ENCODE measurements at regions not wholly inside any gene's neighbourhood (a gene's known extent, or its start where the extent isn't known, plus 50 kb on each side); places are given as distances from the start of the nearest gene placed in this dataset.

DNA sequence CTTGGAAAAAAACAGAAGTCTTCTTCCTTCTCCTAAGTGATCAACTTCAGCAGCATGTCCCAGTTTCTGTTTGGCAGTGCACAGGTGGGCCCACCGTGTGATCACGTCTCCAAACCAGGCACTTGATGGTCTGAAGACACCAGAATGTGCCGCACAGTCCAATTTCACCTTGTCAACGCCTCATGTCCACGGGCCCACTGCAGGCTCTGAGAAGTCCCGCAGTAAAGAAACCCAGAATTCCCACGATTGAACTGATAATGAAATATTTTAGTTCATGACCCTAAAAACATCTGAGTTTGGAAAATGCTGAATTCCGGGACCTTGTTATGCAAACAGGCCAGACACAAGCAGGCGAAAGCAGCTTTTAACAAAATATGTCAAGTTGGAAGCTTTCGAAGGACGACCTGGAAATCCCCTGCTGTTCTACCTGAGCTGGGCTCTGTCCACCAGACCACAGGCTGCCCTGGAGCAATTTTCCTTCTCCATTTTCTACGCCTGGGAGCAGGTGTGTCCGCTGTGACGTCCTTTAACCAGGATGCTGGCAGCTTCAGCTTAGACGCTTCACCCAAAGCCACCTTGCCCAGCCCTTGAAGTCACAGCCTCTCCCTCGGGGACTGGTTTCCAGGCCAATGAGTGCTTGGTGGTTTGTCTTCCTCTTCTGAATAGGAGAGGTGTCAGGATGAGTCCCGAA is 167.8 kb upstream of the IQSEC1 start:
- 78 to 92% (median 83%) methylated on average over 17 of the region's 17 CpGs for WGBS, 5 donors
- no peak overlapping the region for H3K4me3 ChIP-seq
- H3K36me3 ChIP-seq, result no peaks in the 10 kb centered on the region
- no peaks in the 10 kb centered on the region for H3K4me1 ChIP-seq
- DNase-seq, result no peak
- intact Hi-C loops (cut with DNase I; ENCODE audit: low total_unique reads), result no loop called here
- H3K9me3 ChIP-seq, result no peaks in the 10 kb centered on the region
- H3K27ac ChIP-seq, result no peak overlapping the region
- TF ChIP-seq EP300 (IDR thresholded peaks at IDR 0.05) (no peak), POLR2A (IDR thresholded peaks at IDR 0.05) (no peak), POLR2AphosphoS5 (IDR thresholded peaks at IDR 0.05) (no peak)
- TF ChIP-seq, protein P1, sequence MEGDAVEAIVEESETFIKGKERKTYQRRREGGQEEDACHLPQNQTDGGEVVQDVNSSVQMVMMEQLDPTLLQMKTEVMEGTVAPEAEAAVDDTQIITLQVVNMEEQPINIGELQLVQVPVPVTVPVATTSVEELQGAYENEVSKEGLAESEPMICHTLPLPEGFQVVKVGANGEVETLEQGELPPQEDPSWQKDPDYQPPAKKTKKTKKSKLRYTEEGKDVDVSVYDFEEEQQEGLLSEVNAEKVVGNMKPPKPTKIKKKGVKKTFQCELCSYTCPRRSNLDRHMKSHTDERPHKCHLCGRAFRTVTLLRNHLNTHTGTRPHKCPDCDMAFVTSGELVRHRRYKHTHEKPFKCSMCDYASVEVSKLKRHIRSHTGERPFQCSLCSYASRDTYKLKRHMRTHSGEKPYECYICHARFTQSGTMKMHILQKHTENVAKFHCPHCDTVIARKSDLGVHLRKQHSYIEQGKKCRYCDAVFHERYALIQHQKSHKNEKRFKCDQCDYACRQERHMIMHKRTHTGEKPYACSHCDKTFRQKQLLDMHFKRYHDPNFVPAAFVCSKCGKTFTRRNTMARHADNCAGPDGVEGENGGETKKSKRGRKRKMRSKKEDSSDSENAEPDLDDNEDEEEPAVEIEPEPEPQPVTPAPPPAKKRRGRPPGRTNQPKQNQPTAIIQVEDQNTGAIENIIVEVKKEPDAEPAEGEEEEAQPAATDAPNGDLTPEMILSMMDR (IDR thresholded peaks at IDR 0.05), result no peak
- peaks cover 0 to 13% (median under 1%) of the 10 kb centered on the region in 3 donors for H3K27me3 ChIP-seq

DNA sequence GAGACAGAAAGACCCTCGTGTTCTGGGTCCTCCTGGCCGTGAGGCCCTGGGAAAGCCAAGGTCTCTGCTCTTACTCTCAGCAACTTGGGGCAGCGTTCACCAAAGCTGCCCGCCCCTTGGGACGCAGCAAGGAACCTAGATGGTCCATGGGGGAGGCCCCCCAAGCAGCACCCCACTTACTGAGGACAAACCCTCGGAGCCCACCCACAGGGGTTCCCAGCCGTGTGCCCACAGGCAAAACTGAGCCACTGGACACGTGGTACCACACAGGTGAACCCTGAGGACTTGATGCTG is 166.2 kb upstream of the IQSEC1 start:
- Histone ChIP-seq H3K27me3 (peaks cover 0 to 30% (median 17%) of the 10 kb centered on the region in 3 donors), H3K4me1 (peaks cover 0 to 9% (median 2%) of the 10 kb centered on the region in 4 donors), H3K36me3 (no peaks in the 10 kb centered on the region), H3K9me3 (no peaks in the 10 kb centered on the region), H3K4me3 (no peak overlapping the region), H3K27ac (no peak overlapping the region)
- intact Hi-C loops (cut with DNase I; ENCODE audit: low total_unique reads), result no loop called here
- no peak for DNase-seq
- 63 to 86% (median 79%) methylated on average over 5 to 8 of the region's 8 CpGs for WGBS, 5 donors
- TF ChIP-seq, protein P1 (IDR thresholded peaks at IDR 0.05), result no peak
- TF ChIP-seq EP300 (IDR thresholded peaks at IDR 0.05) (no peak), POLR2A (IDR thresholded peaks at IDR 0.05) (no peak), POLR2AphosphoS5 (IDR thresholded peaks at IDR 0.05) (no peak)

DNA sequence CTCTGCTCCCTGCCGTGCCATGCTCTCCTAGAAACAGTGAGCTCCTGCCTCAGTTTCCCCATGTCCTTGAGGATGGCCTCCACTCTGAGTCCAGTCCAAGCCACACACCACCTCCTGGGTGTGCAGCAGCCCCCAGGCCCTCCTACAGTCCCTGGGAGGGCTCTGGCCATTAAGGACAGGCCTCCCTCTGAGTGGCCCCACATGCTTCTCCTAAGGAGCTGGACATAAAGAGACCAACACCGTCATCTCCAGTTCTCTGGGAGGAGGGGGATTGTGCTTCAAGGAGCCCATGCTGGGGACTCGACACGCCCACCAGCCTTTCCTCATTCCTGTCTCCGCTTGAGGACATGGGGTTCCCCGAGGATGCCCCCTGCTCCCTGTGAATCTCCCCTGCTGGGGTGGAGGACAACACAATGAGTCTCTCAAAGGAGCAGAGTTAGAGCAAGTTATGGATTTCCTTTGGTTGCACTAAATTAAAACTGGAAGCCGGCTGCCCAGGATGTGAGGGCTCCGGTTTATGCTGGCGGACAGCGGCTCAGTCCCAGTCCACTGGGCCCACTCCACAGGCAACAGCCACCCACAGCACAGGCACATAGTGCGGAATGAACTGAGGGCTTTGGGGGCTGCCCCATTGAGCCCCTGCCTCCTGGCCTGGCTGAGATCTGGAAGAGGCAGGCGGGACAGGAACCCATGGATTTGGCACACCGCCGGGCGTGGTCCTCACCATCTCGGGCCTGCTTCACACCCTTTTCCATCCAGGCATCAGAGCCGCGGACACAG is 165.6 kb upstream of the IQSEC1 start:
- WGBS, 5 donors, result 74 to 86% (median 82%) methylated on average over 6 to 18 of the region's 18 CpGs
- no peaks in the 10 kb centered on the region for H3K9me3 ChIP-seq
- H3K4me1 ChIP-seq, result peaks cover 0 to 9% (median 2%) of the 10 kb centered on the region in 4 donors
- intact Hi-C loops (cut with DNase I; ENCODE audit: low total_unique reads), result no loop called here
- no peak for DNase-seq
- H3K27ac ChIP-seq, result no peak overlapping the region
- no peak overlapping the region for H3K4me3 ChIP-seq
- TF ChIP-seq, protein P1 (IDR thresholded peaks at IDR 0.05), result no peak
- TF ChIP-seq POLR2A (IDR thresholded peaks at IDR 0.05) (no peak), POLR2AphosphoS5 (IDR thresholded peaks at IDR 0.05) (no peak), EP300 (IDR thresholded peaks at IDR 0.05) (no peak)
- no peaks in the 10 kb centered on the region for H3K36me3 ChIP-seq
- H3K27me3 ChIP-seq, result peaks cover 0 to 34% (median 17%) of the 10 kb centered on the region in 3 donors

DNA sequence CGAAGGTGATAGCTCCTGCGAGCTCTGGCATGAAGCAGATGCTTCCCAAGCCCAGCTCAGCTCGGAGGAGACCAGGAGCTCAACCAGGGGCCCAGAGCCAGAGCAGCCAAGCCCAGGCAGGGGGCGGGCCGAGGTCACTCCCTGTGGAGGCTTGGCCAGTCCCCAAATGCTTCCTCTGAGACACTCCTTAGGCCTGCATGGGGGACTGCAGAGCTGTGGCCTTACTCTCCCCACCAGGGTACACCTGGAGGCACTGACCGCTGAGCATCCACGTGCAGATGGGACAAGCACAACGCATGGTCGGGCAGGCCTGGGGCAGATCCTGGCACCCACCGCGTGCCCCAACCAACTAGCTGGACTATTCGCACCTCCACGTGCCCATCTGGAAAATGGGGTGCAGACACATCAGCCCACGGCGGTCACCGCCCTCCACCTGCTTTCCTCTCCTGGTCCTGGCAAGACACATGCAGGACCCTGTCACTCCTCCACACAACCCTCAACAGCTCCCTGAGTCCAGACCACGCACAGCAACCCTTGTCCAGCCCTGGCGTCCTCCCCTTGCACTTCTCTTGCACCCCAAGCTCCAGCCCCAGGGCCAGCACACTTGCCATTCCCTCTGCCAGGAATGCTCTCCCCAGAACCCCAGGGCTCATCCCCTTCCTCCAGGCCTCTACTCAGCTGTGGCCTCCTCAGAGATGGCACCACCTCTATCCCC is 164.7 kb upstream of the IQSEC1 start:
- TF ChIP-seq, protein P1 (IDR thresholded peaks at IDR 0.05), result no peak
- TF ChIP-seq POLR2AphosphoS5 (IDR thresholded peaks at IDR 0.05) (no peak), EP300 (IDR thresholded peaks at IDR 0.05) (no peak), POLR2A (IDR thresholded peaks at IDR 0.05) (no peak)
- Histone ChIP-seq H3K36me3 (no peaks in the 10 kb centered on the region), H3K4me1 (peaks cover 0 to 9% (median 2%) of the 10 kb centered on the region in 4 donors), H3K9me3 (no peaks in the 10 kb centered on the region), H3K4me3 (no peak overlapping the region), H3K27me3 (peaks cover 0 to 44% (median 17%) of the 10 kb centered on the region in 3 donors), H3K27ac (no peak overlapping the region)
- DNase-seq, result no peak
- 81 to 91% (median 88%) methylated on average over 16 to 18 of the region's 18 CpGs for WGBS, 5 donors
- intact Hi-C loops (cut with DNase I; ENCODE audit: low total_unique reads), result no loop called here

Data from stomach (tissue), 8 donors.